ENCODE measurements at regions not wholly inside any gene's neighbourhood (a gene's known extent, or its start where the extent isn't known, plus 50 kb on each side); places are given as distances from the start of the nearest gene placed in this dataset.
A peak's percentile ranks its signal among the peaks of the same experiment; 100 is the strongest.

GRCh38 chr17:72360386-72360940, 239.6 kb downstream of the SOX9 start:
- FAIRE-seq, result no peak
- no peak for DNase-seq (ENCODE audit: low spot score in 2 of 2)

DNA sequence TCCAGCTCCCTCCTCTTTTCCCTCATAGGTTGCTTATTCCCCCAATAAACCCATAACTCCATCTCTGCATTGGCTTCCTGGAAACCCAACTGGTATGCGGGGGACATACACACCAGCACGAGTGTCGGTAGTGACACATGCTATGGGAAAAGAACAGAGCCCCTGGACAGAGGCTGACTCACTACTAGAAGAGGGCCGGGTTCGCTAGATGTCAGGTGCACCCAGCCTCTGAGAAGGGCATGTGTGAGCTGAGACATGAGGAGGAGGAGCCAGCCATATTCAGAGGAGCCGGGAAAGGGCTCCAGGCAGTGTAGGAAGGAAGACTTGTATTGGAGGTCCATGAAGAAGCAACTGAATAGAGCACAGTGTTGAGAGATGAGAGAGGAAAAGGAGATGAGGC, 241.1 kb downstream of the SOX9 start:
- FAIRE-seq, result no peak

GRCh38 chr17:72362376-72363088, 241.7 kb downstream of the SOX9 start:
- FAIRE-seq (no peak), DNase-seq (ENCODE audit: low spot score in 2 of 2) (no peak)

More for the DNA sequence above, 241.1 kb downstream of the SOX9 start:
- no peak for DNase-seq (ENCODE audit: low spot score in 2 of 2)

DNA sequence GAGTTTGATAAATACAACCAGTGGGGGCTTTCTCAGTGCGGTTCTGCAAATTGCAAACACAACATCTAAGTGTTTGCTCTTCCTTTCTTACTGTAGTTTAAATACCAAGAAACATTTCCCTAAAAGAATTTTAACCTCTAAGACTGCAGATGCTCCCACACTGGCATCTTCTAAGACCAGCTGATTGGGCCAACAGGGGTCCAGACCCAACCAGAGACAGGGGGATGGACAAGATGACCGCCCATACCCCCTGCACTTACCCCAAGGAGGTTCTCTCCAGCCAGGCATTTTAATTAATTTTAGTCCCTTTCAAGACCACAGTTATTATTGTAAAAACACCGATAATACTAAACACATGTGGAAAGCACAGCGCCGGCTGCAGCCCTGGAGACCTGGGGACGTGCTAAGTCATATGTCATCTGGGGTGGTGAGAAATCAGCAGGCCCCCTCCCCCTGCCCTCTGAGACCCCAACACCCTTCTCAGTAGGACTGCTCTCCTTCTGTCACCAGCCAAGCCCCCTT, 242.3 kb downstream of the SOX9 start:
- DNase-seq (ENCODE audit: low spot score in 2 of 2), result no peak
- FAIRE-seq, result no peak

DNA sequence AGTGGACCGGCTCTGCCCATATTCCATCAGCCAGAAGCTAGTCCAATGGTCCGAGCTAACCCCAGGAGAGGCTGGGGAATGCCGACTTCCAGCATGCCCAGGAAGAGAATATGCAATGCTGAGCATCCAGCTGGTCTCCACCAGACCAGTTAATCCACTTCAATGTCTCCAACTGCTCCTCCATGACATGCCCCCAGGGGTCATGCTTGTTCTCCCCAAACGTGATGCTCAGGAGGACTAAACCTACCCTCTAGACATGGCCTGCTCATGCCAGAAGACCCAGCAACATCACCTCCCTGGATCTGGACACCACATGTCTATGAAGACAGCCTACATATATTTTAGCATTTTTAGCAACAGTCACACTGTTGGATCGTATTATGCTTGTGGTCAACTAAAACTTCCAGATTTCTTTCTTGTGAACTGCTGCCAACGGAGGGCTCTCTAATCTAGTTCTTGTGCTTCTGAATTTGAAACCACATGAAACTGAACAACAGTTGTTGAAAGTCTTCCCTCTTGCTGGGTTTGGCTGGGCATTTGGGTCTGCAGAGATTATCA, 245.1 kb downstream of the SOX9 start:
- no peak for FAIRE-seq
- no peak for DNase-seq (ENCODE audit: low spot score in 2 of 2)

DNA sequence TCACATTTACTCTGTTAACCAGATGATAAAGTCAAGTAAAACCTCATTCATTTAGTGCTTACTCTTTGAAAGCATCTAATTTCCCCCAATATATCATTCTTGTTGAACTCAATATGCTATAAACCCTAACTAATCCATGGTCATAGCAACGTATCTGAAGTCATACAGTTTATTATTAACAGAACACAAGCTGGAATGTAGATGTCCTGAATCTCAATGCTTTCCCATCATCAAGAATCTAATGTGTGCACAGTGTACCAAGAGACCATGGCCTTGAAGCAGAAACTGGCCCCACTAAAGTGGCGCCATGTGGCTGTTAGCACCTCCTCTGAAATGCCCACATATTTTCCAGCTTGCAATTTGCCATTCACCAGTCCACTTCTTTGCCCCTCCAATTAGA, 245.8 kb downstream of the SOX9 start:
- FAIRE-seq (no peak), DNase-seq (ENCODE audit: low spot score in 2 of 2) (no peak)

- FAIRE-seq (no peak), DNase-seq (ENCODE audit: low spot score in 2 of 2) (no peak)
Observed at GRCh38 chr17:72368191-72368590, 247.4 kb downstream of the SOX9 start.

GRCh38 chr17:72369366-72369765, 248.5 kb downstream of the SOX9 start:
- no peak for DNase-seq (ENCODE audit: low spot score in 2 of 2)

DNA sequence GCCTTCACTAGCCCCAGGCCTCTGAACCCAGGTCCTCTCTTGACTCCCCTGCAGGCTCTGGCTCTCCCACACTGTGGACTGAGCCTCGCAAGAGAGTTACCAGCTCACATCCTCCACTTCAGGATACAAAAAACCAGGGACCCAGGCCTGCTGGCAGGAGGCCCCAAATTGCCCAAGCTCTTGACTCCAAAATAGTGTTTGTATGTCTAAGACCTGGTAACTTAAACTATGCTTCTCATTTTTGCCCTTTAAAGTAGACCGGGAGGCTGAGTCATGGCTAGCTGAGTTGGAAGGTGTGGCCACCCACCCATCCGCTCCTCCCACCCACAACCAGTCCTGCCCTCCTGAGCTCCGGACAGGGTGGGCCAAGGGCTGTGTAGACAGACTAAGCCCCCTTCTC, 250.0 kb downstream of the SOX9 start:
- DNase-seq (ENCODE audit: low spot score in 2 of 2) (no peak), FAIRE-seq (no peak)

More at GRCh38 chr17:72369366-72369765, 248.5 kb downstream of the SOX9 start:
- no peak for FAIRE-seq

- no peak for FAIRE-seq
- DNase-seq (ENCODE audit: low spot score in 2 of 2), result no peak
Observed at GRCh38 chr17:72372185-72372584, 251.4 kb downstream of the SOX9 start.

GRCh38 chr17:72373910-72374741, 253.3 kb downstream of the SOX9 start:
- no peak for DNase-seq (ENCODE audit: low spot score in 2 of 2)
- no peak for FAIRE-seq

DNA sequence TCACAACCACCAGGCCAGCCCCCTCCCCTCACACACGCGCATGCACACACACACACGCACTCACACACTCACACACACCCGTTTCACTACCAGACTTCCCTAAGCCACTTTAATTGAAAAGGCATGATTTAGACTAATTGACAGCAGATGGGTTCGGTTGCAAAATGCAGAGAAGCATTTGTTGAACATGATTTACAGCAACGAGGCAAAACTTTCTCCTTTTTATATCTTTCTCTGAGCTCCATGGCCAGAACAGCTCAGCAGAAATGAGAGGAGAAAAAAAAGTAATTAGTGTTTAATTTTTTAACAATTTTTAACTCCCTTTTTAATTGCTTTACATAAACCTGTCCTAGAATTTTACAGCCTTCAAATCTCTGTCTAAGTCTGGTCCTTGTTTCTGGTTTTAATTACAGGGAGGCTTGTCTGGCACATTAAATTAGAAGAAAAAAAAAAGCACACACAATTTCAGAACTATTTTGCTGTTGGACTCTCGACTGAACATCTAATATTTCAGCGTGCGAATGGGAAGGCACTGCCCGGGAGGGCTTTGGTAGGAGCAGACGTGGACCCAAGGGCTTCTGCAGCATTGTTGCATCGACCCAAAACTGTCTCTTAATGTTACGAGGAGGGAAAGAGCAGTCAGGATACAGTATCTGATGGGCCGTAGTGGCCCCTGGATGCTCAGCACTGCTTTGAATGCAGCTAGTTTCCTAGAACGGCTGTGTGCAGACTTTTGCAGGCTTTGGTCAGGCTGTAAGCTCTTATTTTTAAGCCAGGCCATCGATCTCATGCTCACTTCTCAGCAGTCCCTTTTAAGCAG, 255.9 kb downstream of the SOX9 start:
- DNase-seq (ENCODE audit: low spot score in 2 of 2) (no peak), FAIRE-seq (no peak)

GRCh38 chr17:72378414-72379390, 257.9 kb downstream of the SOX9 start:
- no peak for FAIRE-seq
- peak in 1 of 2 donors; percentile 41 for DNase-seq (ENCODE audit: low spot score in 2 of 2)

- DNase-seq (ENCODE audit: low spot score in 2 of 2) (no peak), FAIRE-seq (no peak)
Observed at GRCh38 chr17:72379516-72379915, 258.7 kb downstream of the SOX9 start.

DNA sequence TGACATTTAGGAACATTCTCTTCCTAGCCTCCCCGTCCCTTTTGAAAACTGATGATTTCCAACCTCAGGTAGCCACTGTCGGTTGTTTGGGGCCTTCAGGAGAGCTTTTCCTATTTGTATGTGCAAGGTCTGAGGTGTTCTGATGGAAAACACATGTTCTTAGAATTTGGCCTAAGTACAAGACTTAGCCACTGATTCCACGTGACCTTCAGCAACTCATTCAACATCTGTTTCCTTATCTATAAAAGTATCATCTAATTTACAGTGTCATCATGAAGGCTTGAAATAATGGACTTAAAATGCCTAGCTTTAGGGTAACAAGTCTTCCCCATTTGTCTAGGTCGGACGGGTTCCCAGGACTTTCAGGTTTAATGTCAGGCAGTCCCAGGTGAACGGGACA, 259.3 kb downstream of the SOX9 start:
- FAIRE-seq (no peak), DNase-seq (ENCODE audit: low spot score in 2 of 2) (no peak)

DNA sequence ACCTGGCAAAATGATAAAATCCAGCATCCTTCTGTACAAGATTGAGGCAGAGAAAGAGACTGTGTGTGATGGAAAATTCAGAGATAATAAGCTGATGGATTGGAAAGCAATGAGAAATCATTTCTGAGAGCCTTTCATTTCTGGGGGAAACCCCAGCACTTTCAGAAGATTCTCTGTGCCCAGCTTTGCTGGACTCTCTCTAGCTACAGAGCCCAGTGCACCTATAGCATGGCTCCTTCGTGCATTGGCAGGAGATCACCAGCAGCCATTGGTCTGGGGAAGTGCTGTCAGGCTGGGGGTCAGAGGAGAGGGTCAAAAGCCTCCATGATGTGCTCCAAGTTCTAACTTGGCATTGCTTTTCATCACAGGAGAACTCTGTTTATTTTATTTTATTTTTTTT, 259.9 kb downstream of the SOX9 start:
- no peak for DNase-seq (ENCODE audit: low spot score in 2 of 2)
- FAIRE-seq, result no peak

DNA sequence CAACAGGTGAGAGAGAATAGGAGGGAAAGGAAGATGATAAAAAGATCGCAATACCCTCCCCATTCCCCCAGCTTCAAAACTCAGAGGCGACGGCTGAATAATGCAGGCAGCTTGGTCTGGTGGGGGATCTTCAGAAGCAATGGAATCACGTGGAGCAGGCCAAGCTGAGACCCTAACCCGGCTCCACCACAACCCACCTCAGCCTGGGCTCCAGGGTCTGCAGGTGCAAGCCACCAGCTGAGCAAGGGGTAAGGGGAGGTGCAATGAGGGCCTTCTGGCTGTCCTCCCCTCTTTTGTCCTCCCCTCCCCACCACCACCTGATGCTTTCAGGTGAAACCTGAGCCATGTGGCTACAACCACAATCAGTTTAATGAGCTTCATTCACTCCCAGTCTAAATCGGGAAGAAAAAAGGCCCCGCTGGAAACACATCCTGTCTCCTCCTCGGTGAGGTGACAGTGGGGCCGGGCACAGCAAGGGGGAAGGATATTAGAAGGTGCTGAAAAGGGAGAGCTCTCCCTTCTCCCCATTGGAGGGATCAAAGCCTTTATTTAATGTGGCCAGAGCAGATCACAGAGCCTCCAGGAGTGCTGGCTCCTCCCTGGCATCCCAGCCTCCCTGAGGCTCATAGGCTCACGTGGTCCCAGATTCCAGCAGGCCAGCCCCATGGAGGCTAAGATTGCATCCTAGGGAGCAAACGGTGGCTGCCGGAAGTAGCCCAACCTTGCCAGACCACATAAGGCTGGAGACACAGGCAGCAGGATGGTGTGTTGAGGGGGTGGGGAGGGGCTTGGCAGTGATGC, 261.0 kb downstream of the SOX9 start:
- DNase-seq (ENCODE audit: low spot score in 2 of 2) (no peak), FAIRE-seq (no peak)

All from frontal cortex (tissue), 3 donors.